ENCODE measurements at regions not wholly inside any gene's neighbourhood (a gene's known extent, or its start where the extent isn't known, plus 50 kb on each side); places are given as distances from the start of the nearest gene placed in this dataset.

DNA sequence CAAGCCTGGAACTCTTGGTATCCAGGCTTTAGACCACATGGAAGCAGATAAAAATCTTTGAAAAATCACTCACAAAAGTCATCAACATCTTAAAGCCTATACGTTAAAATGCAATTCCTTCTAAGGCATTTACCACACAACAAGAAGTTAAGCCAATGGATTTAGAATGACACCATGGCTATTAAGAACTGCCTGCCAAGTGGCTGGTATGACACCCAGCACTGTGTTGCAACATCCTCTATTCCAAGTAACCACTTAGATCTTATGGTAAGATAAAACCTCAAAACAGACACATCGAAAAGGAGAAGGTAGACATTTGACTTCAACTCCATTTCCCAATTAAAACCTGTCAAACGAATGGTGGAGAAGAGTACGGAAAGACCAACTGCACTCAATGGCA is 344.2 kb upstream of the SLC30A5 start:
- no peak overlapping the region for H3K27ac Mint-ChIP-seq
- no peak overlapping the region for H3K4me3 Mint-ChIP-seq
- no peak for DNase-seq
- ChIA-PET CTCF (no interaction called here), POLR2A (no interaction called here)
- H3K36me3 Mint-ChIP-seq (ENCODE audit: low read depth), result no peaks in the 10 kb centered on the region
- H3K4me1 Mint-ChIP-seq, result peaks cover 10% of the 10 kb centered on the region
- peaks cover 3% of the 10 kb centered on the region for H3K9me3 Mint-ChIP-seq
- H3K27me3 Mint-ChIP-seq, result peaks cover 3% of the 10 kb centered on the region

DNA sequence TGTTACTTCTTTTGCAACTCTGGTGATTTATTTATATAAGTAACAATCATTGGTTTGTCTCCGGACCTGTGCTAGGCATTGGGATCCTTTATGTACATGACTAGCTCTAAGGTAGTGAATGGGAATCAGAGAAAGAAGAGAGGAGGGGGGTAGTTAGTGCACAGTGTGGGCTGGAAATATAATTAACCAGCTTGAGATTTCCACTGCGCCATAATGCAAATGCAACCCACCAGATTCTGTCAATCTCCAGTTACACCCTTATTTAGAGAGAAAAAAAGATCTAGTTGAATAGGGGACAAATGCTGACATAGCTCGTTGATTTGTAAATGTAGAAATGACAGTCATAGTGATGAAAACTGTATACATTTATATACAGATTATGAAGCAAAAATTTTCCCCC is 342.2 kb upstream of the SLC30A5 start:
- H3K27me3 Mint-ChIP-seq, result peaks cover 11% of the 10 kb centered on the region
- CTCF ChIA-PET, result interaction anchor here (1.0 kb wide), 1 partner anchor 13 kb away, joined by 3 read pairs; no protein-coding TSS in a partner anchor
- DNase-seq, result no peak
- no peak overlapping the region for H3K27ac Mint-ChIP-seq
- H3K36me3 Mint-ChIP-seq (ENCODE audit: low read depth), result no peaks in the 10 kb centered on the region
- peaks cover 8% of the 10 kb centered on the region for H3K4me1 Mint-ChIP-seq
- POLR2A ChIA-PET, result no interaction called here
- peaks cover 3% of the 10 kb centered on the region for H3K9me3 Mint-ChIP-seq
- H3K4me3 Mint-ChIP-seq, result no peak overlapping the region

DNA sequence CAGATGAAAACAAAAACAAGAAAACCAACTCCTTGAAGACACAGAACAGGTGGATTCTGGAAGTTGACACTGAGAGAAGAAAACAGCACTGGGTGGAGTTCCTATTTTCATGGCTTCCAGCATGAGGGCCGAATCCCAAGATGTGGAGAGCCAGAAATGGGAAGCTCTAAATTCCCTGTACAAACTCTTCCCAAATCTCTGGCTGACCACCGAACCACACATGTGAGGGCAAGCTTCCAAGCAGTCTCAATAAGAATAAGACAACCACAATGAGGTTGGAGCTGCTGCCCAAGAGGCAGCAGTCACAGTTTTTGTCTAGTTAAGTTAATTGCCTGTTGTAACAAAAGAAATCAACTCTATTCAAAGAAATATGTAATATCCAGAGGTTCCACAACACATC is 339.3 kb upstream of the SLC30A5 start:
- Mint-ChIP-seq H3K27me3 (peaks cover 18% of the 10 kb centered on the region), H3K4me3 (no peak overlapping the region), H3K36me3 (ENCODE audit: low read depth) (no peaks in the 10 kb centered on the region), H3K9me3 (no peaks in the 10 kb centered on the region), H3K27ac (no peak overlapping the region), H3K4me1 (peaks cover 6% of the 10 kb centered on the region)
- POLR2A ChIA-PET, result no interaction called here
- no peak for DNase-seq
- CTCF ChIA-PET, result no interaction called here

DNA sequence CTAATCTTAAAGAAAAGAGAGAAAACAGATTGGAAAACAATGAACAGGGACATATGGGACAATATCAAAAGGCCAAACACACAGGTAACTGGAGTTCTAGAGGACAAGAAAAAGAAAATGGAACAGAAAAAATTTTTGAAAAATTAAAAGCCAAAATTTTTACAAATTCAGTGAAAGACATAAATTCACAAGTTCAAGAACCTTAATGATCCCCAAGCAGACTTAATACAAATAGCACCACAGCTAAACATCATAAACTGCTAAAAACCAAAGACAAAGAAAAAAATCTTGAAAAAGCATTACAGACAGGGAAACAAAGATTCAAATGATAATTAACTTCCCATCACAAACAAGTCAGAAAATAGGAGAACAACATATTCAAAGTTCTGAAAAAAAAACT is 338.5 kb upstream of the SLC30A5 start:
- Mint-ChIP-seq H3K36me3 (ENCODE audit: low read depth) (no peaks in the 10 kb centered on the region), H3K27me3 (peaks cover 18% of the 10 kb centered on the region), H3K4me3 (no peak overlapping the region), H3K27ac (no peak overlapping the region), H3K4me1 (no peaks in the 10 kb centered on the region), H3K9me3 (no peaks in the 10 kb centered on the region)
- ChIA-PET POLR2A (no interaction called here), CTCF (no interaction called here)
- DNase-seq, result no peak

DNA sequence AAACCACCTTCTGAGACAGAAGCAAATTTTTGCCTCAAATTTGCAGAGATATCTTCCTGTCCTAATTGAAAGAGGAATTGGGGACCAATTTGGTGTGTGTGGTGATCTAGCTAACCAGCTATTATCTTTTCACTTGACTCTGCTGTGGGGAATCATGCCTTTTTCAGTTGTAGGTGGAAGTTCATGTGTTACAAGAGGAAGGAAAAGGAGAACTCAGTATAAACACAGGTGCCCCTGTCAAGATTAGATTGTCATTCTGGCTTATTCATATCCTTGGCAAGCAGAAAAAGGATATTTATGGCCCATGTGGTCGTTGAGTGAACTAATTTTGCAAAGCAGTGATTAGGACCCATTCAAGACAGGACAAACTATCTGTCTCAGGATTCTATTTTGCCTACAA is 336.8 kb upstream of the SLC30A5 start:
- ChIA-PET CTCF (no interaction called here), POLR2A (no interaction called here)
- no peak for DNase-seq
- H3K4me3 Mint-ChIP-seq, result no peak overlapping the region
- no peaks in the 10 kb centered on the region for H3K4me1 Mint-ChIP-seq
- peaks cover 18% of the 10 kb centered on the region for H3K27me3 Mint-ChIP-seq
- H3K9me3 Mint-ChIP-seq, result no peaks in the 10 kb centered on the region
- H3K36me3 Mint-ChIP-seq (ENCODE audit: low read depth), result no peaks in the 10 kb centered on the region
- H3K27ac Mint-ChIP-seq, result no peak overlapping the region

DNA sequence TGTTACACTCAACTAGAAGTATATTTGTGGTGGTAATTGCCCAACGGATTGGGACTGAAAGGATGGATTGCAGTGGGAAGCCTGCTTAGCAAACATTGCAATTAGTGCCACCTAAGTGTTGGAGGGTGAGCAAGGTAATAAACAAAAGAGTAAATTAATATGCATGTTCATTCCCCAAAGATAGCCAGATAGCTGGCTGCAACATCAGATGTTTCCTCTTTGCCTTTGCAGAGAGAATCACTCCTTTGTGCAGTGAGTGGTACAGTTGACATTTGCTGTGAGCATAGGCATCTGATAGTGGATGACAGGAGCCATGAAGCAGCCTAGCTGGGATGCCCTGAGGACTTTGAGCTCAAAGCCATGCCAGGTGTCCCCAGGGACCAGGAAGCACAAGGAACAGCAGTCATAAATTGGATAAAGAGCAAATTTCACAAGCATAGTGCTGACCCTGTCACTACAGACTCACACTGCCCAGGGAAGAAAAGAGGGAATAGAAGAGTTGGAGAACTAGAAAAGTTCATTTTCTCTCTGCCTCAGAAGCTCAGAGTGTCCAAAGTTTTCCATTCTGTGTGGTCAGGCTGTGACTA is 336.1 kb upstream of the SLC30A5 start:
- CTCF ChIA-PET, result interaction anchor here (0.6 kb wide), 1 partner anchor 9 kb away, joined by 3 read pairs; no protein-coding TSS in a partner anchor
- no peak for DNase-seq
- no peaks in the 10 kb centered on the region for H3K9me3 Mint-ChIP-seq

DNA sequence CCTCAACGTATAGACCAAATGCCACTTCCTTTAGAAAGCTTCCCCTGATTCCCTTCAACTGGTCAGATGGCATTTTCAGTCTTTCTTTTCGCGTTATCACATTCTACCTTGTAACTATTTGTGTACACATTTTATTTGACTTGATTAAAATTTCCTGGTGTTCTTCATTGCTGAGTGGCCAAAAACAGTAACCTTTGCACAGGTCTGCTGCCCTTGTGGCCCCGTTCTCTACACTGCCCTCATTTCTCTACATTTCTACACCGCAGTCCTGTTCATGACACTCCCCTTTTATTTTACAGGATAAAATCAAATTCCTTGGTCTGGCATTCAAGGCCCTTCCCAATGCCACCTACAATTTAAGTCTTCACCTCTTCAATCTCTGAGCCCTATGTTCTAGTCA is 334.2 kb upstream of the SLC30A5 start:
- Mint-ChIP-seq H3K4me1 (no peaks in the 10 kb centered on the region), H3K36me3 (ENCODE audit: low read depth) (no peaks in the 10 kb centered on the region), H3K9me3 (no peaks in the 10 kb centered on the region), H3K27me3 (peaks cover 18% of the 10 kb centered on the region), H3K27ac (no peak overlapping the region), H3K4me3 (no peak overlapping the region)
- ChIA-PET POLR2A (no interaction called here), CTCF (no interaction called here)
- DNase-seq, result no peak

More for the DNA sequence above, 336.1 kb upstream of the SLC30A5 start:
- Mint-ChIP-seq H3K4me3 (no peak overlapping the region), H3K27ac (no peak overlapping the region), H3K27me3 (peaks cover 21% of the 10 kb centered on the region), H3K36me3 (ENCODE audit: low read depth) (no peaks in the 10 kb centered on the region), H3K4me1 (no peaks in the 10 kb centered on the region)
- POLR2A ChIA-PET, result no interaction called here

DNA sequence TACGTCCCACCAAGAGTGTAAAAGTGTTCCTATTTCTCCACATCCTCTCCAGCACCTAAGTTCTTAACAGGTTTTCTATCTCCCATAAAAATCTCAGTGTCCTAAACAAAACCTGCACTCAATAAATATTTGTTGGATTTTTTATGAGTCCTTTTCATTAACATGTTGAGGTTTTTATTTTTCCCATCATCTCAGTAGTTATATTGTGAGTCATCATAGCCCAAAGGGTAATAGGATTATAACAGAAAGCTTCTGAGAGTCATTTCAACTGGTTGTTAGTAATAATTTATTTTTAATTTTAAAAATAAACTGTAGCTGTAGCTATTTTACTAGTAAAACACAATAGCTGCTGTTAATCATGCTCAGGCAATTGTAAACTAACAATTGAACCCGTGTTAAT is 331.6 kb upstream of the SLC30A5 start:
- POLR2A ChIA-PET, result no interaction called here
- Mint-ChIP-seq H3K27me3 (peaks cover 5% of the 10 kb centered on the region), H3K27ac (no peak overlapping the region), H3K36me3 (ENCODE audit: low read depth) (no peaks in the 10 kb centered on the region), H3K4me3 (no peak overlapping the region), H3K4me1 (no peaks in the 10 kb centered on the region), H3K9me3 (no peaks in the 10 kb centered on the region)
- DNase-seq, result no peak
- CTCF ChIA-PET, result no interaction called here

DNA sequence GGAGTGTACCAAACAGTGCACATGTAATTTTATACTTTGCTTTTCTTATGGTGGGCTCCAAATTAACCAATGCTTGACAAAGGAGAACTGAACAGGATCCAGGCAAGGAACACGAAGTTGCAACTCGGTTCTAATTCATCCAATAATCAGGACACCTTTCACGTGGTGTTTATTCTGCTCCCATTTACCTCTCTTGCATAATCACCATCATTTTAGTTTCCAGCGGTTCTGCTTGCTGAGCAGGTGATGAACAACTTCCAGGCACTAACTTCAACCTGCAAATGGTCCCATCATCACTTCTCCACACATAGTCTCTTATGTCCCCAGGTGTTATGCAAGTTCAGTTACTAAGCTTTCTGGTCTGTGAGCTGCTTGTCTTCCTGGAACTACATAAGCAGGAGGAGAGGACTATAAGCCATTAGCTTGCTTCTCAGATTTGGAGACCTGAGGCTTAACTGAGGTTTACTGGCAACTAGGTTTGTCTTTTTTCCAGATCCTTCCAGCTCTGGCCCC is 326.8 kb upstream of the SLC30A5 start:
- POLR2A ChIA-PET, result no interaction called here
- no peaks in the 10 kb centered on the region for H3K9me3 Mint-ChIP-seq
- H3K4me3 Mint-ChIP-seq, result no peak overlapping the region
- DNase-seq, result no peak
- no peaks in the 10 kb centered on the region for H3K36me3 Mint-ChIP-seq (ENCODE audit: low read depth)
- CTCF ChIA-PET, result no interaction called here
- no peak overlapping the region for H3K27ac Mint-ChIP-seq
- peaks cover 3% of the 10 kb centered on the region for H3K27me3 Mint-ChIP-seq
- no peaks in the 10 kb centered on the region for H3K4me1 Mint-ChIP-seq

DNA sequence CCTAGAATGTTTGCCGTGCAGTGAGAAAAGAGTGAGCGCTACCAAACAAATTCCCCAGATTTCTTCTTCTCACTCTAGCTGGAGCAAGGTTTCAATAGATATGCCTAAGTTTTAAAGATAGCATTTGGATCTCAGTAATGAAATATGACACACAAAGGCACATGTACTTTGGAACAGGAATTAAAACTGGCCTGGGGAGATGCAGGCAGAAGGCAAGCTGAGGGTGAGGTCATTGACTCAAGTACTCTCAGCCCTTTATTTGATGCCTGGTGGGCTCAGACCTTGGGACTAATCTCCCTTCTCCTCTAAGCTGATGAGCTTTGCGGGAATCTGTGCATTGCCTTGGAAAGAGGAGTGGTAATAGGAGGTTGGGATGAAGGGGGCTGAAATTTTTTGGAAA is 323.3 kb upstream of the SLC30A5 start:
- POLR2A ChIA-PET, result no interaction called here
- DNase-seq, result no peak
- CTCF ChIA-PET, result no interaction called here
- no peaks in the 10 kb centered on the region for H3K4me1 Mint-ChIP-seq
- H3K4me3 Mint-ChIP-seq, result no peak overlapping the region
- no peak overlapping the region for H3K27ac Mint-ChIP-seq
- H3K27me3 Mint-ChIP-seq, result no peaks in the 10 kb centered on the region
- H3K36me3 Mint-ChIP-seq (ENCODE audit: low read depth), result no peaks in the 10 kb centered on the region
- no peaks in the 10 kb centered on the region for H3K9me3 Mint-ChIP-seq

DNA sequence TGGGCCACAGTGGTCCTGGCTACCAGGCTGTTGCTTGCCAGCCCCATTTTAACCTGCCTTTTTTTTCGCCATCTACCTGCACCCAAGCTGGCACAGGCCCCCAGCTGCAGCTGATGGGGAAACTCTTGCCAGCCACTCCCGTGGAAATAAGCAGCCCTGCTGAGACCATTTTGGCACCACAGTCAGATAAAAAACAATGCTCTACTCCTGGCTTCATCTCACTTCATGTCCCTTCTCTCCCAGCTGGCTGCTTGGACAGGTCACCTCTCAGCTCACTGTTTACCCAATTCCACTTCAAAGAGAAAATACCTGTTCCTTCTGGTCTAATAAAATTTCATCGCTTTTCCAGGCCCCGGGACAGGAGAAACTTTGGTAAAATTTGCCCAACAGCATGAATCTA is 322.6 kb upstream of the SLC30A5 start:
- Mint-ChIP-seq H3K4me1 (no peaks in the 10 kb centered on the region), H3K36me3 (ENCODE audit: low read depth) (no peaks in the 10 kb centered on the region), H3K9me3 (peaks cover 2% of the 10 kb centered on the region), H3K4me3 (no peak overlapping the region), H3K27ac (no peak overlapping the region), H3K27me3 (no peaks in the 10 kb centered on the region)
- no peak for DNase-seq
- POLR2A ChIA-PET, result no interaction called here
- CTCF ChIA-PET, result no interaction called here

DNA sequence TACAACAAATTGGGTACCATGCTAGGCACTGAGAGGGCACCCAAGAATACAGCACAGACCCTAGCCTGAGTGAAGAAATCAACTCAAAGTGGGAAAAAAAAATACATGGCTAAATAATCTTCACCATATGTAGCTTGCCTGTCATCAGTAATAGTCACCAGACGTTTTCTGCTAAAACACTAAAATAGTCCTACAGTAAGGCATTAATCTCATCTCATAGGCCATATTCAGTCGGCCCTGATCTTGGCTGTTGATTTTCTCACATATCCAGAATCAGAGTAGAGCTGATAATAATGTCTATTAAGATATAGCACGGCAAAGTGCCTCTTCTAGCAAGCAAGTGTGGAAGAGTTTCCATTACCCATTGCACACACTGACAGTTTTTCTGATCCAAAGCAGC is 322.1 kb upstream of the SLC30A5 start:
- DNase-seq, result no peak
- peaks cover 2% of the 10 kb centered on the region for H3K9me3 Mint-ChIP-seq
- no peak overlapping the region for H3K27ac Mint-ChIP-seq
- no peaks in the 10 kb centered on the region for H3K27me3 Mint-ChIP-seq
- ChIA-PET POLR2A (no interaction called here), CTCF (no interaction called here)
- H3K4me1 Mint-ChIP-seq, result no peaks in the 10 kb centered on the region
- H3K4me3 Mint-ChIP-seq, result no peak overlapping the region
- H3K36me3 Mint-ChIP-seq (ENCODE audit: low read depth), result no peaks in the 10 kb centered on the region

DNA sequence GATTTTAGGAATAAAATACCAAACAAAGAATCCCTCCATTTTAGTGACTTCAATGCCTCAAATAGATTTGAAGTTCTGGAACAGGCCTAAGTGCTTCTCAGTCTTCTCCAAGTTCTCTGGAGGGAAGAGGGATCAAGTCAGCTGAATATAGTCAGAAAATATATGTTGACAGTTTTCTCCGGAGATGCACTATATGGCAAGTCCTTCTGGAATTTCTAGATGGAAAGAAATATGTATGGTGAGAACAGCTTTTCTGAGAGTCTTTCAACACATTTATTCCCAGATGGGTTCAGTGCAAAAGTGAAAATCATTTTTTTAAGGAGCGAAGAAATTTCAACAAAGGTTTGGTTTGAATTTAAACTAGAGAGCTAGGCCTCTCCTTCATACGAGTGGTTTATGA is 317.4 kb upstream of the SLC30A5 start:
- ChIA-PET CTCF (no interaction called here), POLR2A (no interaction called here)
- no peak overlapping the region for H3K27ac Mint-ChIP-seq
- DNase-seq, result no peak
- H3K27me3 Mint-ChIP-seq, result no peaks in the 10 kb centered on the region
- no peaks in the 10 kb centered on the region for H3K4me1 Mint-ChIP-seq
- no peak overlapping the region for H3K4me3 Mint-ChIP-seq
- peaks cover 5% of the 10 kb centered on the region for H3K9me3 Mint-ChIP-seq
- no peaks in the 10 kb centered on the region for H3K36me3 Mint-ChIP-seq (ENCODE audit: low read depth)

DNA sequence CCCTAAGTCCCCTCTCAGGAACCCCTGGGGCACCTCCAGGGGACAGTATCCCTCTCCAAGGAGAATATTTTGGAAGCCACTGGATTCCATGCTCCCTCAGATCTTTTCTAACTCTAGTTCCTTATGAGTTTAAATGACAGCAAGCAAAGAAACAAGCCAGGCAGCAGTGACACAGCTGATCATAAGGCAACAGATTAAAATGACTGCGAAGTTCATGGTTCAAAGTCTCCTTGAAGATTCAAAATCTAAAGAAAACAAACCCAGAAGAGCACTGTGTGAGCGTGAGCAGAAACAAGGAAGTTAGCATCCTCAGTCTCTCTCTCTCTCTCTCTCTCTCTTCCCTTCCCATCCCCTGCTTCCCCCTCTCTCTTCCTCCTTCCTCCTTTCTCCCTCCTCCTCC is 316.7 kb upstream of the SLC30A5 start:
- no peak for DNase-seq
- H3K27ac Mint-ChIP-seq, result no peak overlapping the region
- H3K9me3 Mint-ChIP-seq, result peaks cover 5% of the 10 kb centered on the region
- H3K36me3 Mint-ChIP-seq (ENCODE audit: low read depth), result no peaks in the 10 kb centered on the region
- ChIA-PET CTCF (no interaction called here), POLR2A (no interaction called here)
- H3K4me1 Mint-ChIP-seq, result no peaks in the 10 kb centered on the region
- H3K27me3 Mint-ChIP-seq, result no peaks in the 10 kb centered on the region
- no peak overlapping the region for H3K4me3 Mint-ChIP-seq

Data from activated CD4-positive, alpha-beta T cell treated with anti-CD3 and anti-CD28 coated beads, Interleukin-2, amount 10 ng/mL, durations not matched to agents 7 days and 5 days (primary cell).